Smooth muscle cell (in vitro differentiated cells): ENCODE measurements at regions not wholly inside any gene's neighbourhood (a gene's known extent, or its start where the extent isn't known, plus 50 kb on each side); places are given as distances from the start of the nearest gene placed in this dataset.

Source experiments
- DNase-seq: peaks from one replicate; lab custom pipeline; 2025; ENCODE audit not compliant: unreplicated experiment; lab: John Stamatoyannopoulos, UW
- H2AFZ ChIP-seq: fragments of 200-600 bp; sonication (generic); 2 replicates; pipeline ENCODE4 v1.6.0; 2016; ENCODE audit warnings: antibody characterized with exemption, low read depth, mild to moderate bottlenecking
- H3F3A ChIP-seq: fragments of 200-600 bp; sonication (generic); 2 replicates; pipeline ENCODE4 v1.6.0; 2017; ENCODE audit warnings: antibody characterized with exemption, low read depth
- H3K27ac ChIP-seq: fragments of 200-600 bp; sonication (generic); 2 replicates; pipeline ENCODE4 v1.5.1; 2016; ENCODE audit warnings: low read depth, mild to moderate bottlenecking
- H3K27me3 ChIP-seq: fragments of 200-600 bp; sonication (generic); 2 replicates; pipeline ENCODE4 v1.6.1; 2016; ENCODE audit warnings: low read depth, mild to moderate bottlenecking
- H3K36me3 ChIP-seq: fragments of 200-600 bp; sonication (generic); 2 replicates; pipeline ENCODE4 v1.5.1; 2016; ENCODE audit warnings: low read depth
- H3K4me1 ChIP-seq: fragments of 200-600 bp; sonication (generic); 2 replicates; pipeline ENCODE4 v1.5.1; 2016; ENCODE audit warnings: low read depth
- H3K4me2 ChIP-seq: fragments of 200-600 bp; sonication (generic); 2 replicates; pipeline ENCODE4 v1.6.0; 2016; ENCODE audit warnings: mild to moderate bottlenecking
- H3K4me3 ChIP-seq: fragments of 200-600 bp; sonication (generic); 2 replicates; pipeline ENCODE4 v1.5.1; 2016; ENCODE audit warnings: mild to moderate bottlenecking
- H3K79me2 ChIP-seq: fragments of 200-600 bp; sonication (generic); 2 replicates; pipeline ENCODE4 v1.6.0; 2016; ENCODE audit warnings: low read depth, mild to moderate bottlenecking
- H3K9ac ChIP-seq: fragments of 200-600 bp; sonication (generic); 2 replicates; pipeline ENCODE4 v1.6.0; 2016; ENCODE audit warnings: low read depth
- H3K9me3 ChIP-seq: fragments of 200-600 bp; sonication (generic); replicated peaks from 2 replicates; pipeline ENCODE4 v1.5.1; 2016; ENCODE audit warnings: low read depth
- H4K20me1 ChIP-seq: fragments of 200-600 bp; sonication (generic); 2 replicates; pipeline ENCODE4 v1.6.0; 2016; ENCODE audit warnings: low read depth
- CTCF ChIP-seq: fragments of 200-600 bp; sonication (generic); IDR thresholded peaks from 2 replicates; pipeline ENCODE4 v1.5.1; 2017; ENCODE audit warnings: borderline replicate concordance, mild to moderate bottlenecking, antibody characterized with exemption; ENCODE audit not compliant: insufficient read depth, poor library complexity, severe bottlenecking
- WGBS: methylation state at CpG from one replicate; pipeline ENCODE4 v1.1.7; 2016; ENCODE audit warnings: low lambda C conversion rate; 5-methylcytosine and 5-hydroxymethylcytosine counted together

DNA sequence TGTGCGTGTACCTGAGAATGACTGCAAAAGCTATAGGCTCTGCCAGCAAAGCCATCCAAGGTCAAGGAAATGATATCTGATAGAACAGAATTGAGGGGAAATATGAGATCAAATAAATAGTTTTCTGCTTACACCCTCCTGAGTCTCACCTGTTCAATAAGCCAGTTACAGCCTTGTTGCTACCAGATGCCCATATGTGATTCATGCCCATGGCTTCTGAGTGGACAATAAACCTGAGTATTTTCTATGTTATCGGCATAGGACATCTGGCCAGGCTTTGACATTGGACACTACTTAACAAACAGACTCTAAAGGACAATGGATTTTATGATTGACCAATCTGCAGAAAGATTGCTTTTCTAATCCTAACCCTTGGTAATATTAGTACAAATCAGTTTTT lies 297.9 kb downstream of the LRATD1 start:
- Histone ChIP-seq H3K9me3 (no peaks in the 10 kb centered on the region), H3K79me2 (no peaks in the 10 kb centered on the region), H3K36me3 (no peaks in the 10 kb centered on the region), H3K27ac (no peak overlapping the region), H3F3A (no peaks in the 10 kb centered on the region), H3K9ac (no peak overlapping the region), H3K4me2 (no peak overlapping the region), H4K20me1 (no peaks in the 10 kb centered on the region), H3K4me3 (no peak overlapping the region), H3K27me3 (no peaks in the 10 kb centered on the region), H2AFZ (no peak overlapping the region), H3K4me1 (no peaks in the 10 kb centered on the region)
- WGBS: 95% methylated on average over 2 of the region's 2 CpGs
- TF ChIP-seq CTCF: no peak
- DNase-seq: no peak

DNA sequence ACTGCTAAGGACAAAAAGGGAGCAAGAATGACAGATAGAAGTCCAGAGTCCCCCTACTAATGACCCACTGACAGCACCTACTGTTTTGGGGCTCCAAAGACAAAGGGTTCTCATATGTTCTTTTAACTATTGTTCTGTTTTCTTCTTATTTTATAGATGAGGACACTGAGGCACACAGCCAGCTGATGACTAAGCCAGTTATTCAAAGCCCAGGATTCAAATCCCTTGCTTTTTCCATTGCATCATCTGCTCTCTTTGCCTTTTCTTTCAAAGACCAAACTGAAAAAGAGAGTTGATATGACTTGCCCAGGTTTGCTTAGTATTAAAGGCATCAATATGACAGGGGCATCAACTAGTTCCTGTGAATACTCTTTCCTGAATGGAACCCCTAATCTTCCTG lies 299.8 kb downstream of the LRATD1 start:
- Histone ChIP-seq H4K20me1 (no peaks in the 10 kb centered on the region), H3K79me2 (no peaks in the 10 kb centered on the region), H3K9me3 (no peaks in the 10 kb centered on the region), H3K4me2 (no peak overlapping the region), H3K9ac (no peak overlapping the region), H2AFZ (no peak overlapping the region), H3F3A (no peaks in the 10 kb centered on the region), H3K4me3 (no peak overlapping the region), H3K27me3 (no peaks in the 10 kb centered on the region), H3K4me1 (no peaks in the 10 kb centered on the region), H3K27ac (no peak overlapping the region), H3K36me3 (no peaks in the 10 kb centered on the region)
- no peak for DNase-seq
- no peak for TF ChIP-seq CTCF

- TF ChIP-seq CTCF: no peak
- H3K9ac ChIP-seq: no peak overlapping the region
- H3K36me3 ChIP-seq: no peaks in the 10 kb centered on the region
- no peak overlapping the region for H3K27ac ChIP-seq
- no peaks in the 10 kb centered on the region for H3K4me1 ChIP-seq
- no peaks in the 10 kb centered on the region for H3K79me2 ChIP-seq
- H3K27me3 ChIP-seq: no peaks in the 10 kb centered on the region
- no peaks in the 10 kb centered on the region for H3F3A ChIP-seq
- no peak overlapping the region for H2AFZ ChIP-seq
- DNase-seq: no peak
- H3K4me3 ChIP-seq: no peak overlapping the region
- no peak overlapping the region for H3K4me2 ChIP-seq
- no peaks in the 10 kb centered on the region for H3K9me3 ChIP-seq
- H4K20me1 ChIP-seq: no peaks in the 10 kb centered on the region
These were observed 301.2 kb downstream of the LRATD1 start for GRCh38 chr2:14933753-14934152.

DNA sequence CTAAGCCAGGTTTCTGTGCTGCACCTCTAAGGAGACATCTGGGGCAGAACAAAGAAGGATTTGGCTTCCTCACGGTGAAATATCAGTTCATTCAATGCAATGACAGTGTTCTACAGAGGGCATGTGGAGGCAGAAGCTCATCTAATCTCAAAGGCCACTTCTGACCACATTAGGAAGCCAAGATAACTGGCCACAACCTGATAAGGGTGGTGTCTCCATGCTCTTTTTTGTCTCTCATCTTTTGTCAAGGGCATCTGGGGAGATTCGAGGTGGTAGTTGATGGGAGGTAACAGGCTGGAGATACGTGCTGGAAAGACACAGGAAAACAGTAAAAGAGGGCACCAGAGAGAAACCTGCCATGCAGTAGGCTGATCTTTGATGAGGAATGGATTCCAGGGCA lies 303.9 kb downstream of the LRATD1 start:
- Histone ChIP-seq H3K4me3 (no peak overlapping the region), H3K4me1 (no peaks in the 10 kb centered on the region), H3F3A (no peaks in the 10 kb centered on the region), H3K4me2 (no peak overlapping the region), H2AFZ (no peak overlapping the region), H3K36me3 (no peaks in the 10 kb centered on the region), H4K20me1 (no peaks in the 10 kb centered on the region), H3K9me3 (no peaks in the 10 kb centered on the region), H3K27ac (no peak overlapping the region), H3K9ac (no peak overlapping the region), H3K27me3 (no peaks in the 10 kb centered on the region), H3K79me2 (no peaks in the 10 kb centered on the region)
- WGBS: 63% methylated on average over 3 of the region's 3 CpGs
- TF ChIP-seq CTCF: no peak
- DNase-seq: no peak
